Activated CD4-positive, CD25-positive, alpha-beta regulatory T cell (primary cell): ENCODE measurements at regions not wholly inside any gene's neighbourhood (a gene's known extent, or its start where the extent isn't known, plus 50 kb on each side); places are given as distances from the start of the nearest gene placed in this dataset.

Source experiments
- DNase-seq, 4 experiments: peaks; one replicate each; lab custom pipeline; 2025; lab: John Stamatoyannopoulos, UW

DNA sequence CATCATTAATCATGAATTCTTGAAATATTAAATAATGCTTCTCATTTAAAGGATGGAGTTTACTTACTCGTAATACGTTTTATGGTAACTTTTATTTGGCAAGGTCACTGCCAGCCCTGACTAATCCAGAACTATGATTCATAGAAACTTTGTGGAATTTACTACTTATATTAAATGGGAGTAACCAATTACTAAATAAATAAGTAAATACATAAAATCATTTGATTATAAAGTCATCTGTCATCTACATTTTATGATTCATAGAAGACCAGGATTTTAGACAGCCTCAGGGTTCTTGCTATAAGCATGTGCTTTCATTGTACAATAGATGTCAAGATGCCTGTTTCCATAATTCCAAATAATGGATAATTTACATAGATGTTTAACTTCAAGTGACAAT is 611.1 kb downstream of the TBC1D4 start:
- DNase-seq, result no peak

DNA sequence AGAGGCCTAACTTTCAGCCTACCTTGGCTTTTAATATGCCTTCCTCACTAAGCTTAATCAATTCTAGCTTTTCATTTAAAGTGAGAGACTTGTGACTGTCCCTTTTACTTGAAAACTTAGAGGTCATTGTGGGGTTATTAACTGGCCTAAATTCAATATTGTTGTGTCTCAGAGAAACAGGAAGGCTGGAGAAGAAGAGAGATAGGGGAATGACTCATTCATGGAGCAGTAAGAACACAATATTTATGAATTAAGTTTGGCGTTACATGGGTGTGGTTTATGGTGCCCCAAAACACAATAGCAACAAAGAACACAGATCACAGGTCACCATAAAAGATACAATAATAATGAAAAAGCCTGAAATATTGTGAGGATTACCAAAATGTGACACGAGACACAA is 612.1 kb downstream of the TBC1D4 start:
- DNase-seq, result no peak

- no peak for DNase-seq
Measured at GRCh38 chr13:74868049-74868448, 613.9 kb downstream of the TBC1D4 start.

GRCh38 chr13:74867460-74867859 is 614.5 kb downstream of the TBC1D4 start:
- no peak for DNase-seq

DNA sequence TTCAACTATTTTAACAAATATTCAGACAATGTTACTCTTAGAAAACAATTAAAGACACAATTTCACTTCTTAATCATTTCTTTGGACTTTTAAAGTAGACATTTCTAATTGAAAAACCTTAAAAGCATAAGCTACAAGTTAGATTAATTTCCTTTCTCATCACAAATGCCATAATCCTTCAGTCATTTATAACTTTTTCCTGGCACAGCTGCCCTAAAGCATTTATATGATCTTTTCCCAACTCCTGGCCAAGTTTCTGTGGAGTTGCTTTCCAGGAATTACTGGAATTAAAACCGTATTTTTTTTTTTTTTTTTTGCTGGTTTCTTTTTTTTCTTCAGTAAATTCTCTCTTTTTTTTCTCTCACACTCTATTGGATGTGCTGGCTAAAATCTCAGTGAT is 615.9 kb downstream of the TBC1D4 start:
- no peak for DNase-seq

GRCh38 chr13:74865656-74866055 is 616.3 kb downstream of the TBC1D4 start:
- DNase-seq, result no peak

DNA sequence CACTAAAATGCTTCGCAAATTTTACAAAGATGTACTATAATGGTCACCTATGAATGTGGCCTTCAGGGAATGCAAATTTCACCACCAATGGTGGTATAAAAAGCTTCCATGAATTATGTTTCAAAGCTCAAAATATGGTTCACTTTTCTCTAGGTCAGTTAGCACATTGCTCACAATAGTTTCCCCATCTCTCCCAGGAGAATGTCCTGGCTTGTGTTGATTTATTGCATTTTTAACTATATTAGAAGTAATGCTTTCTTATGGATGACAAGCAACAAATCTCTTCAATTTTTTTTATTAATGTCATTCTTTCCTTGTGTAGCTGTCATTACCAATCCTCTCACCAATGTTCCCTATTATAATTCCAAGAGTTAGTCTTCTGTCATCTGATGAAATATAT is 621.2 kb downstream of the TBC1D4 start:
- DNase-seq, result no peak

GRCh38 chr13:74850893-74851292 is 631.1 kb downstream of the TBC1D4 start:
- DNase-seq, result no peak

DNA sequence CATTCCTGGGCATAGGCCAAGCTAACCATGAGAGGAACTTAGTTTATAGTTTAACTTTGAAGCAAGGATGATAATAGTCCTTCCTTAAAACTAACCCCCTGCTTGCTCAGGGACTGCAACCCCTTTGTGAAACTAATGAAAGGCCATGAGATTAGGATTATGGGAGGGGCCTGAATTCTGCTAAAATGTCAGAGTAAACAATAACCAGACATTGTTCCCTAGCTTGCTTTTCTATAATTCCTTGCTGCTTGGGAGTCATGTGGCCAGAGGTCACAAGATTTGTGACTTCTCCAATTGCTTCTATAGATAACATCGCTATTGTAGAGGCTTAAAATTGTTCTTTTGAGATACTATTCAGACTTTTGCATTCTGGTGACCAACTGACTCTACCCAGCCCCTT is 634.0 kb downstream of the TBC1D4 start:
- no peak for DNase-seq

DNA sequence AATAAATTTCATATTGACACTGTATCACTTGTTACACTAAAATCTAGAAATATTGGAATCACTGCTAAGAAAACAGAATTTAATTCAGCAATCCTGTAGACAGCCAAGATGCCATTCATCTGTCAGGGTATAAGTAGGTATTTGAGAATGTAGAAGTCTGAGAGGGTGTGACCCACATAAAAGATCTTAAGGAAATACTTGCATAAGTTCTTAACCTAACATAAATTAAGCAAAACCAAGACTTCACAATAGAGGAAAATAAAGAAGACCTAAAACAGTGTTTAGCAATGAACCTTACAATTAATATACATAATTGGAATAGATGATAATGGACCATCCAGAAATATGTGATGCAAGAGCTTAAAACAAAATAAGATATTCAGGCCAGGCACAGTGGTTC is 636.2 kb downstream of the TBC1D4 start:
- DNase-seq, result no peak

DNA sequence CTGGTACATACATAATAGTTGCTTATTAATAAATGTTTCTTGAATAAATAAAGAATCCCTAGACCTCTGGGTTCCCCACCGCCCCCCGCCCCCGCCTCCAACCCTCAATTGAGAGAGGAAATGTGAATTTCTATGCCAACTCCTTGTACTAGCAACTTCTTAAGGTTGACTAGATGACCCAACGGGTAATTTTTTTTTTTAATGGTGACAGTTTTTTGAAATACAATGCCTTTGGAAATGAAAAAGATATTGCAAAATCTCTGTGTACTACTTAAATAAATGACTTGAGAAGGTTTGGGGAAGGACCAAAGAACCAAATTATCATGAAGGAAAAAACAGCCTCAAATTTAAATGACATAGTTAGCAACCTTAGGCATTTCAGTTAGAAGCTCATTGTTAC is 640.3 kb downstream of the TBC1D4 start:
- no peak for DNase-seq

DNA sequence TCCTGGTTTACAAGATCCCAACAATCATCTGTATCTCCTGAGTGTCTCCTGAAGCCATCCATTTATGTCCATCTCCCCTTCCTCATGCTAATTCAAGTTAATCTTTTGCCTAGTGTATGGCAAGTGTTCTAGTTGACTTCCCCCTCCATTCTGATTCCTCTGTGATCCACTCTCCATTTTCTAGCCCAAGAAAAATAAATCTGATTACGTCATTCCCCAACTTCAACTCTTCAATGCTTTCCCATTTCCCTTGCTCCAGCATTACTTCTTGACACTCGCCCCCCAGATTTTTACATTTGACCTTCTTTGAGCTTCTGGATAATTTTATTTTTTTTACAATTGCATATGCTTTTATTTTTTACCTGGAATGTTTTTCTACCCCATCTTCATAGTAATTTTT is 640.8 kb downstream of the TBC1D4 start:
- no peak for DNase-seq

DNA sequence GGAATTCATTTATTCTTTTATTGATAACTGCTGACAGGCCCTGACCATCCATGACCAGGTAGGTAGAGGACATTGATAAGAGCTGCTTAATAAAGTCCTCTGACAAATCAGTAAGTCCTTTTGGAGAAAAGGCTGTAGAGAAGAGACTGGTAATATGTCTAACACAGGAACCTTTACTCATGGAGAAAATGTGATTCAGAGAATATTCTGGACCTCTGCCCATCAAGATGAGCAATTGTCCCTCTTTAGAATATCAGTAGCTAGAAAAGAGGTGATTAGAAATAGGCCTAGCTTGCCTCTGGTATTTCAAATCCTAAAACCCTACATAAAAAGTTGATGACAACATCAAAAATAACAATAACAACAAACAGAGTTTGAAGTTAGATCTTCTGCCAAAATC is 642.3 kb downstream of the TBC1D4 start:
- no peak for DNase-seq

GRCh38 chr13:74838096-74838495 is 643.9 kb downstream of the TBC1D4 start:
- no peak for DNase-seq

DNA sequence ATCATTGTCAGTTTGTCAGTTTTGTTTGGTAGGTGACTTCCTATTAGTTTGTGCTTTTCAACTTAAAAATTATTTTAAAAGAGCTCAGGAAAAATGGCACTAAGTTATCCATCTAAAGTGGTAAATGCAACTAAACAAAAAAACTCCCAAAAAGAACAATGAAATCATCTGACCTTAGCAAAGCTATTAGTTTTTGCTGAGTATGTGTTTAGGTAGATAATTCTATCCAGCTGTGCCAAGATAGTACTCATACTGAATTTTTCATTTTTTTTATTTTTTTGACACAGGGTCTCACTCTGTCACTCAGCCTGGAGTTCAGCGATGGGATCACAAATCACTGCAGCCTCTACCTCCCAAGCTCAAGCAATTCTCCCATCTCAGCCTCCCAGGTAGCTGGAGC is 645.3 kb downstream of the TBC1D4 start:
- DNase-seq, result no peak

DNA sequence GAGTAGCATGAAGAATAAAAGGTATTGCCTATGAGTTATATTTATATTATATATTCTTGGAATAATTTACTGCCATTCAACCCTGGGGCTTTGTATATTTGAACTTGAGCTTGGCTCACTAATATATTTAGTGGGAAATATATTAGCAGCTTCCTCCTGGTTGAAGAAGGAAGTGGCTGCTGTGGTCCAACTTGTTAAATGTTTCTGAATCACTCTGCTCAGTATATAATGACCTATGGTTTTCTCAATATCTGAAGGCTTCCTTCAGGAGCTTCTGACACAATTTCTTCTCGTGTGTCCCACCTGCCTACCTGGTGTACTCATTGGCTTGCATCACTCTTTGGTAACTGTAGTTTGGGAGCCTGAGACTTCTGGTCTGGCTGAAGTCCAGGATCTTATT is 646.4 kb downstream of the TBC1D4 start:
- DNase-seq, result no peak

GRCh38 chr13:74825938-74826246 is 656.1 kb downstream of the TBC1D4 start:
- no peak for DNase-seq

- DNase-seq, result no peak
Measured at GRCh38 chr13:74825152-74825937, 656.6 kb downstream of the TBC1D4 start.

- DNase-seq, result no peak
Measured at GRCh38 chr13:74820809-74821208, 661.2 kb downstream of the TBC1D4 start.

DNA sequence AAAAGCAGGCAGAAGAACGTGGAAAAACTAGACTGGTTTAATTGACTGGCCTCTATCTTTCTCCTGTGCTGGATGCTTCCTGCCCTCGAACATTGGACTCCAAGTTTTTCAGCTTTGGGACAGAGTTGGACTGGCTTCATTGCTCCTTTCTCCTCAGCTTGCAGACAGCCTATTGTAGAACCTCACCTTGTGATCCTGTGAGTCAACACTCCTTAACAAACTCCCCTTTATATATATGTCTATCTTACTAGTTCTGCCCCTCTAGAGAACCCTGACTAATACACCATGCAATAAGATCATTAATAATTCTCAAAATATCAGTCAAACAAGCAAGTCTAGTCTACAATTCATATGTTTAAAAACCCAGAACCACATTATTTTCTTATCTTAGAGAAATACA is 662.4 kb downstream of the TBC1D4 start:
- no peak for DNase-seq

DNA sequence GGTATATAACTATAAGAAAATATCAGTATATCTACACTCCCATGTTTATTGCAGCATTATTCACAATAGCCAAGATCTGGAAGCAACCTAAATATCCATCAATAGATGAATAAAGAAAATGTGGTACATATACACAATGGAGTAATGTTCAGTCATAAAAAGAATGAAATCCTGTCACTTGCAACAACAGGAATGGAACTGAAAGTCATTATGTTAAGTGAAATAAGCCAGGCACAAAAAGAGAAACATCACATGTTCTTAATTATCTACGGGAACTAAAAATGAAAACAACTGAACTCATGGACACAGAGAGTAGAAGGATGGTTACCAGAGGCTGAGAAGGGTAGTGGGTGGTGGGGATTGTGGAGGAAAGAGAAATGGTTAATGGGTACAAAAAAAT is 665.2 kb downstream of the TBC1D4 start:
- no peak for DNase-seq

GRCh38 chr13:74796157-74796556 is 662.0 kb upstream of the KLF12 start:
- no peak for DNase-seq

- no peak for DNase-seq
Measured at GRCh38 chr13:74795526-74795925, 661.3 kb upstream of the KLF12 start.

GRCh38 chr13:74794582-74794981 is 660.4 kb upstream of the KLF12 start:
- no peak for DNase-seq

- no peak for DNase-seq
Measured at GRCh38 chr13:74794147-74794546, 659.9 kb upstream of the KLF12 start.
